Omental fat pad (tissue), 3 donors: ENCODE measurements at regions not wholly inside any gene's neighbourhood (a gene's known extent, or its start where the extent isn't known, plus 50 kb on each side); places are given as distances from the start of the nearest gene placed in this dataset.

Experiments used
- ATAC-seq: fragments of 150-250 bp; one replicate; pipeline ENCODE4 v1.9.1; 2016; ENCODE audit warnings: mild to moderate bottlenecking, moderate library complexity; ENCODE audit not compliant: low FRiP score
- DNase-seq: peaks from one replicate; pipeline ENCODE4 v3.0.0-alpha.2; 2019; ENCODE audit warnings: low spot score
- TF ChIP-seq, protein P1 (sequence below), 3 donors: fragments of 450-650 bp; IDR thresholded peaks; one replicate each; pipeline ENCODE4 v1.5.1; 2016 to 2017; ENCODE audit warnings: antibody characterized with exemption in 3 of 3, mild to moderate bottlenecking in 3 of 3, moderate library complexity in 2 of 3

DNA sequence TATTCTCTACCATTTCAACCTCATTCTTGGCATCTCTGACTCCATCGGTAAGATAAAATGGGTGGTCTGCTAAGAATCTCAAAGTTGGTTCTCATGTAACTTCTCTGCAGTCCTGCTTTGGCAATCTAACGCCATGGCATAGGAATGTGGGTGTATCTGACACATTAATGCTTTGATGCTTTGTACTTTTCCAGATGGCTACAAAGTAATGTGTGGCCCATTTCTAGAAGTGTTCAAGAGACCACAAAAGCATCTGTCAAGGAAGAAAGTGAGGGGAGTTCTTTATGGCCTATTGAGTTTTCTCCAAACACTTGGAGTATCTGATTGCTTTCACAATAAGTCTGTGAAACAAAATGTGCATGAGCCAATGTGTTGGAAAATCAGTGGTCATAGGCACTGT, 339.9 kb upstream of the TGFBR2 start:
- ATAC-seq (no peak), DNase-seq (no peak)
- TF ChIP-seq, protein P1, sequence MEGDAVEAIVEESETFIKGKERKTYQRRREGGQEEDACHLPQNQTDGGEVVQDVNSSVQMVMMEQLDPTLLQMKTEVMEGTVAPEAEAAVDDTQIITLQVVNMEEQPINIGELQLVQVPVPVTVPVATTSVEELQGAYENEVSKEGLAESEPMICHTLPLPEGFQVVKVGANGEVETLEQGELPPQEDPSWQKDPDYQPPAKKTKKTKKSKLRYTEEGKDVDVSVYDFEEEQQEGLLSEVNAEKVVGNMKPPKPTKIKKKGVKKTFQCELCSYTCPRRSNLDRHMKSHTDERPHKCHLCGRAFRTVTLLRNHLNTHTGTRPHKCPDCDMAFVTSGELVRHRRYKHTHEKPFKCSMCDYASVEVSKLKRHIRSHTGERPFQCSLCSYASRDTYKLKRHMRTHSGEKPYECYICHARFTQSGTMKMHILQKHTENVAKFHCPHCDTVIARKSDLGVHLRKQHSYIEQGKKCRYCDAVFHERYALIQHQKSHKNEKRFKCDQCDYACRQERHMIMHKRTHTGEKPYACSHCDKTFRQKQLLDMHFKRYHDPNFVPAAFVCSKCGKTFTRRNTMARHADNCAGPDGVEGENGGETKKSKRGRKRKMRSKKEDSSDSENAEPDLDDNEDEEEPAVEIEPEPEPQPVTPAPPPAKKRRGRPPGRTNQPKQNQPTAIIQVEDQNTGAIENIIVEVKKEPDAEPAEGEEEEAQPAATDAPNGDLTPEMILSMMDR (IDR thresholded peaks at IDR 0.05), result no peak

DNA sequence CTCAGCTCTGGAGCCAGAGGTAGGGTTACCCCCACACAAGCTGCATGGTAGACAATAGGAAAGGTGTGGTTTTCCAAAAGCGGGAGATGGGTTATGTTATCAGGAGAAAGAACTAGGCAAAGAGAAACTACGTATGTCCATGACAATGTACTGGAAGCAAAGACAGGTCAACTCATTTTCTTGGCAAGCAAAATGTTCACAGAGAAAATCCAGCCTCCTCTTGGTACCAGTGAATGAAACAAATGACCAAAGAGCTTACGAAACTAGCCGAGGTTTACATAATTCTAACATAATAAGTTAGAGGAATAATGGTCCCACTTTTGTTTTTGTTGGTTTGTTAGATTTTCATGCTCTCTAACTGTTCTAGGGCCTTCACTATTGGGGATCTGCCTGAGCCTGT, 338.1 kb upstream of the TGFBR2 start:
- TF ChIP-seq, protein P1 (IDR thresholded peaks at IDR 0.05), result no peak
- DNase-seq, result no peak
- no peak for ATAC-seq

DNA sequence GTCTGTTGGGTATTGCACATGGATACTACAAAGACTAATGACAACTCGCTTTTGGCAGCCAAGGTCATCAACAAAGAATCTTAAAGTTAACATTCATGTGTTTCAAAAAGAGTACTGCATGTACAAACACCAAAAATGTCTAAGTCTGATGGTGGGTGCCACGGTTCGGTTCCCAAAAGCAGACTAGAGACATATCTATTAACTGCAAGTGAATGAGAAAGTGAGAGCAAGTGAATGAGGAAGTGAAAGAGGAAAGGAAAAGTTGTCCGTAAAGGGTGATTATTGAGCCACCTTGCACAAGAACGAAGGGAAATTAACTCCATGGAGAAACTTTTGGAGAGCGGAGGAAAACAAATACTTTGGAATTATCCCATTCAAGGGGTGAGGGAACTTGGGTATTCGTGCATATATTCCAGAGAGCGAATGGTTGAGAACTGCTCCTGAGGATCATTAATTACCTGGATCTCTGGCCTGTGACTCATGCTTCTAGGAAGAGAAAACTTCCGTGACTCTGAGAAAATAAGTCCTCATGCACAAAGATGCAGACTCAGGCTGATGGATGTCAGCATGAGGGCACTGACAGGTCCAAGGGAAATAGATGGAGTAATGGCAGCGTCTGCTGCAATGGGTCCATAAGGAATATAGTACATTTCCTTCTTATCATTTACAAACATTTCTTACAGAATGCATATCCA, 336.5 kb upstream of the TGFBR2 start:
- TF ChIP-seq, protein P1 (IDR thresholded peaks at IDR 0.05), result no peak
- ATAC-seq (no peak), DNase-seq (no peak)

DNA sequence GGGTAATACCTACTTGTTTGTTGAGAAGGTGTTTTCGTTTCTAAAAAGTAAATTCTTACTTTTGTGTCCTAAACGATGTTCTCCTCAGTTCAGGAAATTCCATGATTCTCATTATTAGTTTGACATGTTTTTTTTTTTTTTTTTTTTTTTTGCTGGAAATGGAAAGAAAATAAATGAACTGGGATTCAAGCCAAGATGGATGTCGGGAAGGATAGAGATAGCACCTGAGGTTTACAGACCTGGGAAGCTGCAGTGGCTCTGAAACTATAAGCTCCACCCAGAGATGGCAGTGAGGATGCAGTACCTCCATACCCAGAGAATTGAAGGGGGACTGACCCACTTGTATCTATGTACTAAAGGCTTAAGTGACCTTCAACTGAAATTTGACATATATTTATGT, 334.6 kb upstream of the TGFBR2 start:
- ATAC-seq (no peak), DNase-seq (no peak)
- TF ChIP-seq, protein P1 (IDR thresholded peaks at IDR 0.05), result no peak

DNA sequence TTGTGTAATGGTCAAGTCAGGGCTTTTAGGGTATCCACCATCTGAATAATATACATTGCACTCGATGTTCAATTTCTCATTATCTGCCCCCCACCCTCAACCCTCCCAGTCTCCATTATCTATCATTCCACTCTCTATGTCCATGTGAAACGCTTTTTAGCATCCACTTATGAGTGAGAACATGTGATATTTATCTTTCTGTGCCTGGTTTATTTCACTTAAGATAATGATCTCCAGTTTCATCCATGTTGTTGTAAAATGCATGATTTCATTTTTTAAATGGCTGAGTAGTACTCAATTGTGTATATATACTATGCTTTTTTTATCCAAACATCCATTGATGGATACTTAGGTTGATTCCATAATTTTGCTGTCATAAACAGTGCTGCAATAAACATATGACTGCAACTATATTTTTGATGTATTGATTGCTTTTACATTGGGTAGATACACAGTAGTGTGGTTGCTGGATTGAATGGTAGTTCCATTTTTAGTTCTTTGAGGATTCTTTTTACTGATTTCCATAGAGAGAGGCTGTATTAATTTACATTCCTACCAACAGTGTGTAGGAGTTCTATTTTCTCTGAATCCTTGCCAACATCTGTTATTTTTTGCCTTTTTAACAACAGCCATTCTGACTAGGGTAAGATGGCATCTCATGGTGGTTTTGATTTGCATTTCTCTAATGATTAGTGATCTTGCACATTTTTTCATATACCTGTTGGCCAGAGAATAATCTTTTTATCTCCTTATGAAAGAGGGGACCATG, 332.9 kb upstream of the TGFBR2 start:
- ATAC-seq, result no peak
- no peak for DNase-seq
- TF ChIP-seq, protein P1 (IDR thresholded peaks at IDR 0.05), result no peak

DNA sequence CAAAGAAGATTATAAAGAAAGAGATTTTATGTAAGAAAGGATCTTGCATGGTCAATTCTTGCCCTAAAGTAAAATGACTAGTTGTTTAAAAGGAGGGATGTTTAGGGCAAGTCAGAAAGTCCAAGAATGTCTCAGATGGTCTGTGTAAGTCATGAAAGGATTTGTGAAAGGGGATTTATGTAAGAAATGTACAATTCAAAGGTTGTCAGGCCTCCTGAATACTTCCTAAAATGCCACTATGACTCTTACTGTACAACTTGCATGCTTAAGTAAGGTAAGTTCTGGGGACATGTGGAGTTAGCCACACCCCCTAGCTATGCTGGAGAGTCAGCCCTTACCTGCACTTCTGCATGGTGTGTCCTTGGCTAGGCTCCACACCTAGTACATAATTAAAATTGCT, 328.9 kb upstream of the TGFBR2 start:
- DNase-seq (no peak), ATAC-seq (no peak)
- TF ChIP-seq, protein P1 (IDR thresholded peaks at IDR 0.05), result no peak

DNA sequence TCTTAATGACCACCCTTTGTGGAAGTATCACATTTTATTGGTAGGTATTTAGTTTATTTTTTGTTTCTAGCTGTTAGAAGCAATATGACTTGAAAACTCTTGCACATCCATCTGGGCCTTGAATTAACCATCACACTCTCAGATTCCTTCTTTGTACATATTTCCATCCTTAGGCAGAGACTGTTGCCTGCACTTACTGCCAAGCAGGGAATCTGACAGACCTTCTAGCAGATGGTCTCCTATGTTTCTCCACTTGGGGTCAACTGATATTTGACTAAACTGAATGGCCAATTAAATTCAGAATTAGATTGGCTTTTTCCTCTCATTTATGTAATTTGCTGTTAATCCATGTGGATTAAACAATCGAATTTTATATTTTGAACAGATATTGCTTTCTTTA, 324.9 kb upstream of the TGFBR2 start:
- DNase-seq (no peak), ATAC-seq (no peak)
- TF ChIP-seq, protein P1 (IDR thresholded peaks at IDR 0.05), result no peak
